ENCODE measurements at regions not wholly inside any gene's neighbourhood (a gene's known extent, or its start where the extent isn't known, plus 50 kb on each side); places are given as distances from the start of the nearest gene placed in this dataset.

DNA sequence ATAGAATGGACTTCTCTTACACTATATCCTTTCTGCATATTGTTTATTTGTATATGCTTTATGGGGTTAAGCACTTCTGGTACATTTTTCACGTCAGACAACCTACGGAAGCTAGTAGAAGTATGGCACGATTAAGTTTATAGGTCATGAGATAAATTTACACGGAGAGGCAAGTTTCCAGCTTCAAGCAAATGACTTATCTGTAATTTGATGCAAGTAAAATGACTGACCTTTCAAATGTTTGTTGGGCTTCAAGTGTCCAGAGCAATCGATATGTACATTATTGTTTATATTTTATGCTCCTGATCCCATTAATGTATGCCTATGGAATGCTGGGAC lies 97.5 kb upstream of the EFEMP1 start:
- WGBS (ENCODE audit: insufficient coverage), result 96% methylated on average over 5 of the region's 5 CpGs
- H3K27me3 ChIP-seq (ENCODE audit: control insufficient read depth, insufficient read depth, low read length), result no peaks in the 10 kb centered on the region
- H3K36me3 ChIP-seq (ENCODE audit: control insufficient read depth, insufficient read depth, low read length), result no peaks in the 10 kb centered on the region
- DNase-seq (no peak), ATAC-seq (no peak)
- intact Hi-C loops (cut with micrococcal nuclease), result no loop called here
- TF ChIP-seq, protein P1, sequence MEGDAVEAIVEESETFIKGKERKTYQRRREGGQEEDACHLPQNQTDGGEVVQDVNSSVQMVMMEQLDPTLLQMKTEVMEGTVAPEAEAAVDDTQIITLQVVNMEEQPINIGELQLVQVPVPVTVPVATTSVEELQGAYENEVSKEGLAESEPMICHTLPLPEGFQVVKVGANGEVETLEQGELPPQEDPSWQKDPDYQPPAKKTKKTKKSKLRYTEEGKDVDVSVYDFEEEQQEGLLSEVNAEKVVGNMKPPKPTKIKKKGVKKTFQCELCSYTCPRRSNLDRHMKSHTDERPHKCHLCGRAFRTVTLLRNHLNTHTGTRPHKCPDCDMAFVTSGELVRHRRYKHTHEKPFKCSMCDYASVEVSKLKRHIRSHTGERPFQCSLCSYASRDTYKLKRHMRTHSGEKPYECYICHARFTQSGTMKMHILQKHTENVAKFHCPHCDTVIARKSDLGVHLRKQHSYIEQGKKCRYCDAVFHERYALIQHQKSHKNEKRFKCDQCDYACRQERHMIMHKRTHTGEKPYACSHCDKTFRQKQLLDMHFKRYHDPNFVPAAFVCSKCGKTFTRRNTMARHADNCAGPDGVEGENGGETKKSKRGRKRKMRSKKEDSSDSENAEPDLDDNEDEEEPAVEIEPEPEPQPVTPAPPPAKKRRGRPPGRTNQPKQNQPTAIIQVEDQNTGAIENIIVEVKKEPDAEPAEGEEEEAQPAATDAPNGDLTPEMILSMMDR (IDR thresholded peaks at IDR 0.05), result no peak
- no peaks in the 10 kb centered on the region for H3K9me3 Mint-ChIP-seq
- H3K27ac Mint-ChIP-seq, result no peak overlapping the region
- H3K4me1 Mint-ChIP-seq, result no peaks in the 10 kb centered on the region
- no peaks in the 10 kb centered on the region for H3K36me3 Mint-ChIP-seq
- no peaks in the 10 kb centered on the region for H3K4me1 ChIP-seq (ENCODE audit: control insufficient read depth, insufficient read depth, low read length)
- no peak overlapping the region for H3K4me3 ChIP-seq (ENCODE audit: low read length)
- no peak overlapping the region for H3K4me3 Mint-ChIP-seq
- no peaks in the 10 kb centered on the region for H3K9me3 ChIP-seq (ENCODE audit: control insufficient read depth, insufficient read depth, low read length)
- H3K27ac ChIP-seq (ENCODE audit: low read length), result no peak overlapping the region
- H3K27me3 Mint-ChIP-seq (ENCODE audit: low read depth in 2 of 2), result peaks cover 0 to under 1% of the 10 kb centered on the region in 2 donors

DNA sequence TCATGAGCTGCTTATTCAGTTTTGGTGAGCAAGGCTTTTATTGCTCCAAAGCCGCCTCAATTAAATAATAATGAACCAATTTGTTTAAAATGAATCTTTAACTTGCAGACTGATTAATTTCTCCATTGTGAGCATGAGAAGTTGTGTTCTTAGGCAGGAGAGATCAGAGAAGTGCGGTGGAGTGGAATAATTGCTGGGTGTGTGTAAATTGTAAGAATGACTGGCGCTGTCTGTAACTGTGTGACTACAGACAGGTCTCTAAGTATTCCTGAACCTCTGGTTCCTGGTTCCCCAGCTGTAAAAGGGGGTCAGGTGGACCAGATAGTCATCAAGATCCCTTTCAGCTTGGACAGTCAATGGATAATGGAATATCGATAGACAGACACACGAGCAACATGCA lies 98.0 kb upstream of the EFEMP1 start:
- no peaks in the 10 kb centered on the region for H3K27me3 Mint-ChIP-seq (ENCODE audit: low read depth in 2 of 2)
- Histone ChIP-seq H3K36me3 (ENCODE audit: control insufficient read depth, insufficient read depth, low read length) (no peaks in the 10 kb centered on the region), H3K27me3 (ENCODE audit: control insufficient read depth, insufficient read depth, low read length) (no peaks in the 10 kb centered on the region), H3K27ac (ENCODE audit: low read length) (no peak overlapping the region), H3K4me3 (ENCODE audit: low read length) (no peak overlapping the region), H3K4me1 (ENCODE audit: control insufficient read depth, insufficient read depth, low read length) (no peaks in the 10 kb centered on the region), H3K9me3 (ENCODE audit: control insufficient read depth, insufficient read depth, low read length) (no peaks in the 10 kb centered on the region)
- DNase-seq, result no peak
- no peak overlapping the region for H3K4me3 Mint-ChIP-seq
- intact Hi-C loops (cut with micrococcal nuclease), result no loop called here
- no peaks in the 10 kb centered on the region for H3K4me1 Mint-ChIP-seq
- ATAC-seq, result no peak
- H3K27ac Mint-ChIP-seq, result no peak overlapping the region
- no peaks in the 10 kb centered on the region for H3K9me3 Mint-ChIP-seq
- 93% methylated on average over 4 of the region's 5 CpGs for WGBS (ENCODE audit: insufficient coverage)
- TF ChIP-seq, protein P1 (IDR thresholded peaks at IDR 0.05), result no peak
- H3K36me3 Mint-ChIP-seq, result no peaks in the 10 kb centered on the region

DNA sequence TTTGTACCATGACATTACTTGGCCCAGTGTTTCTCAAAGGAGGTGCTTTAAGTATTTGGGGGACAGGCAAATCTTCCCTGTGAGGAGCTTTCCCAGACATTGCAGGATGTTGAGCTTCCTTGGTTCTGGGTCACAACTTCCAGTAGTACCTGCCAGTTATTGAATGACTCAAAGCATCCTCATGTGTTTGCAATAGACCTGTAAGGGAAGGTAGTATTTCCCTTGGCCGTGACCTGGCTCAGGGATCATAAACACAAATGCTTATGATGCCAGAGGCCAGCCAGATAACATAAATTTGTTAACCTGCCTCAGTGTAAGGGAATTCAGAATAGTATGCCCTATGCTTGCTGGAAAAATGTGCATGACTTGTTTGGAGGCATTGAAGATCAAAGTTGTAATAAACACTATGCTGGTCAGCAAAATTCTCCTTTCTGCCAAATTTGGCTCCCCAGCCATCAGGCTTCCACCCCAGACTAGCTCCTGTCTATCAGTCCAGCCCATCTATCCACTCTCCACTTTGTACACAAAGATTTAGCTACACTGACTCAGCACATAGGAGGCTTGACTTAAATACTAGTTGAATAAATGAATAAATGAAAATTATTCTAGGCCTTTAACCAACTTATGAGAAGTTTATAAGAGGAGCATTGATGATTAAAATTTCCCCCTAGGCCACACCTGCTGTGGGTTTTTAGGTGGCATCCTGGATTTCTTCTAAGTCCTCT lies 102.0 kb upstream of the EFEMP1 start:
- H3K27me3 ChIP-seq (ENCODE audit: control insufficient read depth, insufficient read depth, low read length), result no peaks in the 10 kb centered on the region
- 85% methylated on average over 1 of the region's 1 CpG for WGBS (ENCODE audit: insufficient coverage)
- intact Hi-C loops (cut with micrococcal nuclease), result no loop called here
- no peak overlapping the region for H3K27ac Mint-ChIP-seq
- H3K36me3 ChIP-seq (ENCODE audit: control insufficient read depth, insufficient read depth, low read length), result no peaks in the 10 kb centered on the region
- TF ChIP-seq, protein P1 (IDR thresholded peaks at IDR 0.05), result no peak
- H3K4me1 Mint-ChIP-seq, result no peaks in the 10 kb centered on the region
- H3K4me3 Mint-ChIP-seq, result no peak overlapping the region
- H3K4me1 ChIP-seq (ENCODE audit: control insufficient read depth, insufficient read depth, low read length), result no peaks in the 10 kb centered on the region
- H3K27ac ChIP-seq (ENCODE audit: low read length), result no peak overlapping the region
- no peaks in the 10 kb centered on the region for H3K36me3 Mint-ChIP-seq
- DNase-seq, result no peak
- ATAC-seq, result no peak
- H3K9me3 ChIP-seq (ENCODE audit: control insufficient read depth, insufficient read depth, low read length), result peaks cover 3% of the 10 kb centered on the region
- no peak overlapping the region for H3K4me3 ChIP-seq (ENCODE audit: low read length)
- H3K27me3 Mint-ChIP-seq (ENCODE audit: low read depth in 2 of 2), result no peaks in the 10 kb centered on the region
- H3K9me3 Mint-ChIP-seq, result no peaks in the 10 kb centered on the region

DNA sequence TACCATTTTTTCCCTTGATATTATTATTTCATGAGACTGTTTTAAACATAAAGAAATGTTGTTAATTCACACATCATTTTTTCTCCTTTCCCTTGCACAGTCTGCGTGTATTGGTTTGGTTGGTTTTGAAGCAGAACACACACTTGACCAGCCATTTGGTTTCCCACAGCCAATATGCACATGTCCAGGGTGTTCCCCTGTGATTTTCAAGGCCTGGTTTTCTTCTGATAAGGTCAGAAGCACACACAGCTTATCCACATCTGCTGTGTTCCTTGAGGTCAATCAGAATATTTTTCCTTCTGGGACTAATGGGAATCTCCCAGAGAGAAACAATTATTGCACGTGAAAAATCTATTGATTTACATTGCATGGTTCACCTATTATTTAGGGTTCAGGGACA lies 103.2 kb upstream of the EFEMP1 start:
- H3K27ac Mint-ChIP-seq, result no peak overlapping the region
- no peaks in the 10 kb centered on the region for H3K36me3 ChIP-seq (ENCODE audit: control insufficient read depth, insufficient read depth, low read length)
- intact Hi-C loops (cut with micrococcal nuclease), result no loop called here
- no peak overlapping the region for H3K27ac ChIP-seq (ENCODE audit: low read length)
- no peaks in the 10 kb centered on the region for H3K36me3 Mint-ChIP-seq
- peaks cover 3% of the 10 kb centered on the region for H3K9me3 ChIP-seq (ENCODE audit: control insufficient read depth, insufficient read depth, low read length)
- H3K4me1 Mint-ChIP-seq, result no peaks in the 10 kb centered on the region
- H3K9me3 Mint-ChIP-seq, result no peaks in the 10 kb centered on the region
- TF ChIP-seq, protein P1 (IDR thresholded peaks at IDR 0.05), result no peak
- ATAC-seq, result no peak
- no peak for DNase-seq
- H3K27me3 Mint-ChIP-seq (ENCODE audit: low read depth in 2 of 2), result no peaks in the 10 kb centered on the region
- WGBS (ENCODE audit: insufficient coverage), result 100% methylated on average over 2 of the region's 2 CpGs
- H3K4me3 Mint-ChIP-seq, result no peak overlapping the region
- H3K27me3 ChIP-seq (ENCODE audit: control insufficient read depth, insufficient read depth, low read length), result no peaks in the 10 kb centered on the region
- no peaks in the 10 kb centered on the region for H3K4me1 ChIP-seq (ENCODE audit: control insufficient read depth, insufficient read depth, low read length)
- H3K4me3 ChIP-seq (ENCODE audit: low read length), result no peak overlapping the region

Measured in natural killer cell (primary cell).